ENCODE measurements at regions not wholly inside any gene's neighbourhood (a gene's known extent, or its start where the extent isn't known, plus 50 kb on each side); places are given as distances from the start of the nearest gene placed in this dataset.
A peak's percentile ranks its signal among the peaks of the same experiment; 100 is the strongest.

DNA sequence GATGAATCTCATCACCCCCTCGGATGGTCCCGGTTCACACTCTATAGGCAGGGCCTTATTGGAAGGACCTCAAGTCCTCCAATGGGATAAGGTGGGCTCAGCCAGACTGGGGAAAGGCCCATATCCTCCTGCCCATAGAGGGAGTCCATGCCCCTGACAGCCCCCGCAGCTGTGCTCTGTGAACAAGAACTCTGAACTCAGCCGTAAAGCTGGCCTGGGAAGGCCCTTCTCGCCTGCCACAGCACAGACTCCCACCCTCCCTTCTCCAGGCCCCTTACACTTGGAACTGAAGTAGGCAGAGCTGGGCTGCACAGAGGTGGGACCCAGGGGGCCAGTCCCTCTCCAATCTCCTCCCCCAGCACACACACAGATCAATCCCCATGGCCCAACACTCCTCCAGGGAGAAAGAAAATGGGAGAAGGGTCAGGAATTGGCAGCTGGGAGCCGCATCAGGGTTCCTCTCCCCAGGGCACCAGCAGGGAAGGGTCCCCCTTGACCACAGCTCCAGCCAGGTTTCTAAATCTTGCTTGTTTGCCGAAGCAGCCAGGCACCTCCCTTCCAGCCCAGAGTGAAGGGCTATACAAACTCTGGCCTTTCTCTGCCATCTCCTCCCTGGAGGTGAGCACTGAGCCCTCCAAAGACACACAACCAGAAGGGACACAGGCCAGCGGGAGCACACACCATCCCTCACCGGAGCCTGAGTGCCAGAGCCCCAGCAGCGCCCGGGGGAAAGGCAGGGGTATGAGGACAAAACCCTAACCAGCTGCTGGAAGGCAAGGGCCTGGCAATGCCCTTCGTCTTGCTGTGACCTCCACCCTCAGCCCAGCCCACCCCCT lies 454.1 kb downstream of the SOX9 start:
- no peak for DNase-seq (ENCODE audit: low spot score)

DNA sequence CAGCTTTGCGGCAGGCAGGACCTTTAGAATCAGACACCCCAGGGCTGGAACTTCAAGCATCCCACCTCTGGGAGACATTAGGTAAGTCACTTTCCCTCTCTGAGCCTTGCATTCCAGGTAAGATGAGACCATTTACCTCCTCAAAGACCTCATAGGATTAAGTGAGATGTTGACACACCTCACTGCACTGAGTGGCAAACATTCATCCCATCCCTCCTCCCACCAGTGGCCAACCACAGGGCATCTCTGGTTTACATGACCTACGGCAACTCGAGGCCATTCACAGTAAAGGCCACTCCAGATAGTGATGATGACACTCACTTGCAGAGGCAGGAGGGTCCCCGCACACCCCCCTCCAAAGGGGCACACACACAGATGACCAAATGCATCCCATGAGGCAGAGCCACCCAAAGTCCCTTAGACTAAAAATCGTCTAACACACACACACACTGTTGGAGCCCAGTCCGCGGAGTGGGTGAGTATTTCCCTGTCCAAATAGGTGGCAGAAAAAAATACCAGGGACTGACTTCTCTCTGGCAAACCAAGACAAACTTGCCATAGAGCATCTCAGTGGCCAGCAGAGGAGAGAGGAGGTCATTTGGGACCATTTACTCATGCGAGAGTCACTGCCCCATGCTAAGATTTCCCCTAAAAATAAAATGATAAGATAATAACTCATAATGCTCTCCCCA lies 454.9 kb downstream of the SOX9 start:
- no peak for DNase-seq (ENCODE audit: low spot score)

DNA sequence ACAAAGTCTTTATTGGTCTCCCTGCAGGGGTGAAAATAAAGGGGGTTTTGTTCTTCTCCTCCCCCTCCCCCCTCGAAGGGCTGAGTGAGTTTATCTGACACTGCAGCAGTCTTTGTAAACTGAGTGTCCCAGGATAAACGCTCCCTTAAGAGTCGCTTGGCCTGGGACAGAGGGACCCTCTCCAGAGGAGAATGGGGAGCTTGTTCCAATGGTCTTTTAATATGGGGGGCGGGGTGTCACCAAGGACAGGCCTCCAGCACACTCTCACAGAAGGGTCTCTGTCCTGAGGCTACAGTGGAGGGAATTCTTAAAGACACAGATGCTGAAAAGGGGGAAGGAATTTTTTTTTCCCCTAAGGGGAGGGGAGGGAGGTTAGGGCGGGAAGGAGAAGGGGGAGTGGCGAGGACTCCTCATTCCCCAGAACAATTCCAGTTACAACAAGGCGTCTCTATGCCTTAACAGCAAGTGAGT lies 455.5 kb downstream of the SOX9 start:
- no peak for DNase-seq (ENCODE audit: low spot score)

DNA sequence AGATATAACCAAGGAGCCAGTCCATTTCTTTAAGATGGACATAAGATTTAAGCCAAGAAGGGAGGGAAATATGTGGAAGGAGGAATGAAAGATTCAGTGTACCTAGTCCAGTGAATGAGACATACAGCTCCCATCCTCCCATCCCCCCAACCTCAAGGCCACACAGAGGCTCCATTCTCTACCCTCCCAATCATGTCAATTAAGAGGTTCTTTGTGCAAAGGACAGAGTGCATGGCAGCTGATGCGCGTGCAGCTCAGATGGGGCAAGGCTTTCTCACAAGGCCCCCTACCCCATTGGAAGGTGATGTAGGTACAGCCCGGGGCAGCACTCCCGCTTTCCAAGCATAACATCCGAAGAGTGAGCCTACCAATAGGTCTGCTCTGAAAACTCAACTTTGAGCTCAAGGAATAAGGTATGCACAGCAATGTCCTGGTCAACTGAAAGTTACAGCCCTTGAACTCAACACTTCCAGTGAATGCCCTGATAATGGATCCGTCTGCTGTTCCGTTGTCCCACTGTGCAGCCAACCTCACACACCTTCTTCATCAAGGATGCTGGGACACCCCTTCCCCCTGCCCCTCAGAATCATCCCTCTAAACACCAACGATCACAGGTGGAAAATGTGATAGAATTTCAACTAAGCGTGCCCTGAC lies 458.1 kb downstream of the SOX9 start:
- DNase-seq (ENCODE audit: low spot score), result no peak

DNA sequence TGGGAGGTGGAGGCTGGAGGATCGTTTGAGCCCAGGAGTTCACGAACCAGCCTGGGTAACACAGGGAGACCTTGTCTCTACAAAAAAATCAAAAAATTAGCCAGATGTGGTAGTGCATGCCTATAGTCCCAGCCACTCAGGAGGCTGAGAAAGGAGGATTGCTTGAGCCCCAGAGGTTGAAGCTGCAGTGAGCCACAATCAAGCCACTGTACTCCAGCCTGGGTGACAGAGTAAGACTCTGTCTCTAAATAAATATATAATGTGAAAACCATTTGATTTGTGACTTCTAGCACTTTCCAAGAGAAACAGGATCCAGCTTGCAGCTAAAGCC lies 459.1 kb downstream of the SOX9 start:
- no peak for DNase-seq (ENCODE audit: low spot score)

DNA sequence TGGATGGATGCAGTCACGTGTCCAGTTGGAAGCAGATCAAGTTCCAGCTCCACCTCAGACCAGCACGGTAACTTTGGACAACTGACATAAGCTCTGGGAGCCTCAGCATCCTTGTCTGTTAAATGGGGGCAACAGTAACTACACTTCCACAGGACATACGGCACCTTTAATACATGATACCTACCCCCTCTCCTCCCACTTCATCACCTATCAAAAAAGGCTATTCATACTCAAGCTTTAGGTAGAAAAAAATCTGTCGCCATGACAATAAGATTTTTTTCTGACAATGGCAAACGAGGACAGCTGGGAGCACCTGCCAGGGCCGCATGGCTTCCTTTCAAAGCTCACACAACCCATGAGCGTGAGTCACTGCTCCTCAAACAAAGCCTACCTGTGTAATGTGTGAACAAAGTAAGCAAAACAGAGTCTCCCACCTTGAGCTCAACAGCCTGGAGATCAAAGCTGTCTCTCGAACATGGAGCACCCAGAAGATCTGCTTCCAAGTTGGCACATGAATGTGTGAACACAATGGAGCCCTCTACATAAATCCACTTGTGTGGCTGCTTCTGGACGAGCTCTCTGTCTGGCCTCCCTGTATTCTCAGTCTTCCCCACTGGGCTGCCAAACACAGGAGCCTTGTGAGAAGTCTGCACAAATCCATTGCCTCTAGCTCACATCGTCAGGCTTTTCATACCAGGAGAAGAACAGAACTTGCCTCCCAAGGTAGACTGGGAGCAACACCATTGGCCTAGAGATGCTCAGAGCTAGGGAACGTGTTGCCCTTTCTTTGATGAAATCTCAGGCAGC lies 459.7 kb downstream of the SOX9 start:
- no peak for DNase-seq (ENCODE audit: low spot score)

DNA sequence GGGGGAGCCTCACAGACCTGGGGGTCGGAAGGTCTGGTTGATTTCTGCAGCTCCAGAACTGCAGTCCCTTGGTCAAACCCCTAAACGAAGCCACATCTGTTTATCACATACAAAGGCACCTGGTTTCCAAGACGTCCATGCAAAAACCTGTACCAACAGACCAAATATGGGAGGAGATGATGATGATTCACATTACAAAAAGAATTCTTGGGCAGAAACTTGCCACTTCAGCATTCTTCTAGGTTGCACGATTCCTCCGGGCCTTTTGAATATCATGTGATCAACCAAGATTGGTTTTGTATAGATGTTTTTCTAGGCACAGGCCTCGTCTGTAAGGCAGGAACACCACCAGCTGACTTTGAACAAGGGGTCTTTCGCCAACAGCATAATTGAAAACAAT lies 466.3 kb downstream of the SOX9 start:
- no peak for DNase-seq (ENCODE audit: low spot score)

DNA sequence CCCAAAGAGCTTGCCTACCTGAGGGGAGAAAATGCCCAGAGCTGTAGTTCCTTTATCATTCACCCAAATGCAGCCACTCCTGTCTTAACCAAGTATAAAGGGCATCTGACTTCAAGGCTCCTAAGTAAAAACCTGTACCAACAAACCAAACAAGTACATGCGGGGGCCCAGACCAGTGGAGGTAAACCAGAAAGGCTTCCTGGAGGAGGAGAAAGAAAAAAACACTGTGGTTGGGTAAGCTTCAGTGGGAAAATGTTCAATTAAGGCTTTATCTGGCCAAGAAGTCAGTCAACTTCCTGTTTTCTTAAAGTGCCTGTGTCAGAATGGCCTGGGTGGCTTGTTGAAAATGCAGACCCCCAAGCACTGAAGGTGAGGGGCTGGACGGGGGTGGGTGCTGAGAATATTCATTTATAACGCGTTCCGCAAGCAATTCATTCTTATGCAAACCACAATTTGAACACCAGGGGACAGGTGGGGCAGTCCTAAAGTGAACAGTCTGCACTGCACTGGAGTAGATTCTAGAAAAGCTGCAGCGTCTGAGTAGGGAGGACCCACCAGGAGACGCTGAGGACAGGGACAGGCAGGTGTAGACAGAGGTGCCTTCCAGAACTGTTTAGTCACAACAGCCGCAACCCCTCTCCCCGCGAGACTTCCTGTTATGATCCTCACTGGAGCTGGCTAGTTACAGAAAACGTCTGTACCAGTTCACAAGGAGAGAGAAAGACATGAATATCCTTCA lies 467.1 kb downstream of the SOX9 start:
- peak; percentile 56 for DNase-seq (ENCODE audit: low spot score)

DNA sequence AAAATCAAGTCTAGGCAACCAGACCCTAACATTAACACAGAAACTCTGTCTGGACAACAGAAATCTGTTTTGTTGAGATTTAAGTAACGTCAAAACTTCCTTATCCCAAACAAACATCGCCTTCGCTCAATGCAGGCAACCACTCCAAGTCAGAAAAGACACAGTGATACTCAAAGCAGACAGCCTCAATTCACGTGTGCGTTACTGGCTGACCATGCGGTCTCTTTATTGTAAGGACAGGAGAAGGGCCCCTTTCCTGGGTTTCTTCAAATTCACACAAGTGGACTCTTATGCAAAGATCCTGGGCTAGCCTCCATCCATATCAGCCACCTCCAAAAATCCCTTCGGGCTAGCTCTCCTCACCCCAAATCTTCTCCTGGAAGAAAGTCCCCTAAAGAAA lies 467.7 kb downstream of the SOX9 start:
- no peak for DNase-seq (ENCODE audit: low spot score)

DNA sequence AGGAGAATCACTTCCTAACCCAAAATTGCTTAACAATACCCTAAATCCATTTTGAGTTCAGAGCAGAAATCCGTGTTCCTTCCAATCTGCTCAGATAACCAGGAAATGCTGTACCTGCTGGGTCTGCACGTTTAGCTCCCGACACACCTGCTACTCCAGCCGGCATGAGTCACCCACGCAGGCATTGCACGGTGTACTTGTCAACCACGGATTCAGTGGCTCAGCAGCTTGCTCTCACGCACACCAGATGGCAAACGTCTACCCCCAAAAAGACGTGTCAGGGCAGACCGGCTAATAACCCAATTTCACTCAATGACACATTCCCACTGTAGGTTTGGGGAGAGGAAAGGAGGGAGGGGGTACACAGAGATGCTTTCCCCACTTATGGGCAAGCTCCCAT lies 468.1 kb downstream of the SOX9 start:
- DNase-seq (ENCODE audit: low spot score), result peak; percentile 44

DNA sequence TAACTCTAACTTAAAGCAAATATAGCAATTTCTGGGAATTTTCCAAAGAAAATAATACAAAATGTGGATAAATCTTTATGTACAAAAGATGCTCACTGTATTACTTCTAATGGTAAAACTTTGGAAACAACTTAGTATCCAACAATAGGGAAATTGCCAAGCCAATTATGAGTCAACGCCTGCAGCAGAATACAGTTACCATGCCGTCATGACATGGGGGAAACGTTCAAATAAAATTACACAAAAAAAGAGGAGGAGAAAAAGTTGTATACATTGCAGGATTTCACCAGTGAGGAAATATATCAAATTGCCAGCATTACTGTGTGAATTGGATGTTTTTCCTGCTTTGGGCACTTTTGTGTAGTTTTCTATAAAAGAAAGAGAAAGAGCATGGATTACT lies 469.6 kb downstream of the SOX9 start:
- peak; percentile 42 for DNase-seq (ENCODE audit: low spot score)

DNA sequence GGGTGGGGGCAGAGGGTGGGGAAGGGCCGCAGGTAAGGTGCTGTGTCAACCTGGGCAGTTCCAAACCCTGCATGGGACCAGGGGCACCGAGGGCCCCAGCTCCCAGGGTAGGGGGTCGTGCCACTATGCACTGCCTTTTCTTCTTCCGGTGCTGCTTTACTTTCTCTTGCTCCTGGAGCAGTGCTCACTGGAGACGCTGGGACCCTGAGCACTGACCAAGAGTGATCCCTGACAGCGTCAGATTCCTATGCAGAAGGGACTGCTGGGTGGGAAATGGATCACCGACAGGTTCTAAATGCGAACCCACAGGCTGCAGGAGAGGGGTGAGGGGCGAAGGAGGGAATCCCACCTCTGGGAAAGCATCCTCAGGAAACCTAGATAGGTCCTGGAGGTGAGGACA lies 470.1 kb downstream of the SOX9 start:
- DNase-seq (ENCODE audit: low spot score), result no peak

DNA sequence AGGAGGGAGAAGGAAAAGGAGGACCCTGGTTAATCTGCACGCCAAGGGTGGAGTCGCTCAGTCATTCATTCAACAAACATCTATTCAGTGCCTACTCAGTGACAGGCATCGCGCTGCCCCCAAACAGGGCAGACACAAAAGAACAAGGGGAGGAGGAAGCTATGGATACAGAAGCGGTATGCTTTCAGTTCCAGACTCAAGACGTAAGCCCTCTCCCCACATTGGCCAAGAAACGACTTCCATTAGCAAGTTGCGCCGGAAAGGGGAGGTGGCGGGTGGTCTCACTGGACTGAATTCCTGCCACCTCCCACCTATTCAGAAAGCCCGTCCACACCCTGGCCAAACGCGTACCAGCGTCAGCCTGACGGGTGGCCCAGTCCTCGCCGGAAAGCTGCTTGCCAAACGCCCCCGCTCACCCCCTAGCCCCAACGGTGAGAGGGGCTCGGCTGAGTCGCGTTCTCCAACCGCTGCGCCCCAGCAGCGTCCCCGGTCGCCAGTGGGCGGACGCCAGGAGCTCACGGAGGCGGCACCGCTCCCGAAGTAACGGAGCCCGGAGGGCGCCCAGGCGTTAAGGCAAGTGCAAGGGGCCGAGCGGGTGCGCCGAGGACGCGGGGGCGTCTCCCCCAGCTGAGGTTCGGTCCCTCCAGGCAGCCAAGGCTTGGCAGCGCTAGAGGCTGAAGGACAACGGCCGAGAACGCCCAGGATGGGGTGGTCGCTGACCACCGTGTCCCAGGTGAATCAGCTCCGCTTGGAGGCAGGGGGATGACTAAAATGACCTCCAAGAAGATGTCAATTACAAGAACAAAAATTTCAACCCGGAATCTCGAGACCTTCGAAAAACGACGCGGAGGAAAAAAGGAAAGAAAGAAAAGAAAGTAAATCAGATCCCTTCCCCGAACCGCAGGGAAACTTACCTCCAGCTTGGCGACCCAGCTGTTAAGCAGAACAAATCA lies 470.7 kb downstream of the SOX9 start:
- DNase-seq (ENCODE audit: low spot score), result no peak

DNA sequence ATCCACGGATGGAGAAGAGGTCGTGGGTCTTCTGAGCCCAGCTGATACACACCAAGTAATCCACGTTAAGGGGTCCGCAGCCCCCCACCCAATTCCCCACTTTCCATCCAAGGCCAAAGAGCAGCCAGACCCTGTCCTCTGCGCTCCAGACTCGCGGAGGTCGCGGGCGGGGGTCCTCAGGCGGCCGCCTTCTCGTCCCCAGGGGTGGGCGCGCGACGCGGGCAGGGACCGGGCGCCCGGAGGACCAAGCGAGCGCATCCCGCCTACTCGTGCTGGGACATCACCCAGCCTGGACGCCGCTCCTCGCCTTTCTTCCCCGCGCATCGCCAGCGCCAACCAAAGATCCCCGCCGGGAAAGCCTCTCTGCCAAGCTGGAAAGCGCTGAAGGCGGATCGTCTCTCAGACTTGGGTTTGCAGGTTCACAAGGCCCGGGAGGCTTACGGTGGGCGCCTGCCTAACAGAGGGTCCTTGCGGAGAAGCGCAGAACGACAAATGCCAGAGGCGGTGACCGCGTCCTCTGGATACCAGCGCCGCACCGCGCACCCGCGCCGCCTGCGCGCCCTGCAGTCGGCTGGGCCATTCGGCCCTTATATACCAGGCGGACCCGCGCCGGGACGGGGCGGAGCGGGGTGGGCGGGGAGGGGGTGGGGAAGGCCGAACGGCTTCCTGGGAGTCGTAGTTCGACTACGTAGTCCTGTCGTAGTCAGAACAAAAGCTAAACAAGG lies 471.6 kb downstream of the SOX9 start:
- DNase-seq (ENCODE audit: low spot score), result peak; percentile 74

DNA sequence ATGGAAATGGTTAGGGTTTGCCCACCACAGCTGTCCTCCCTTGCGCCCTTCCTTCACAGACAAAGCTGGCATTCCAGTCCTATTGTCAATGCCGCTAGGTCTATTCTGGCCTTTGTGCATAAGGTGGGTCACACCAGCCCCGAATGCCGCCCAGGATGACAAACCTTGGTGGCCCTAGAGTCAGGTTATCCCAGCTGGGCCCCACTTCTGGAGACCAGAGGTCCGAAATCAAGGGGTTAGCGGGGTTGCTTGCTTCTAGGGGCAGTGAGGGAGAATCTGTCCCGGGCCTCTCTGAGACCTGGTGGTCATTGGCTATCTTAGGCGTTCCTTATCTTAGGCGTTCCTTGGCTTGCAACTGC lies 472.1 kb downstream of the SOX9 start:
- DNase-seq (ENCODE audit: low spot score), result no peak

DNA sequence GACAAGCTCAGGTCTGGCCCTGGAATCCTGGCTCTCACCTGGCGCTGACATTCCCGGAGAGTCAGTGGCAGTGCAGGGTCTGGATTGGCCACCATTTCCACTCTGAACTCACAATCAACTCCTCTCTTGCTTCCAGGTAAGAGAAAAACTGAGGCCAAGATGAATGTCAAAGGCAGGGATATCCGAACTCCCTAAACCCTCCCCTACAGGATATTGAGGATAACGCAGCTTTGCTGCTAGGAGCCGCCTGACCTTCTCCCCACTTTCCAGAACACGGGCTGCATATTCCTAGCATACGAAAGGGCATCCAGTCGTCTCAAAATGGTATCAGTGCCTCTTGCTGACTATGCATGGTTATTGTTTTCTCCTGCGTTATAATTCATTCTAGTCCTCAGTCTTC lies 473.4 kb downstream of the SOX9 start:
- DNase-seq (ENCODE audit: low spot score), result no peak

Measured in A172 (cell line).